Islet precursor cell (in vitro differentiated cells): ENCODE measurements at regions not wholly inside any gene's neighbourhood (a gene's known extent, or its start where the extent isn't known, plus 50 kb on each side); places are given as distances from the start of the nearest gene placed in this dataset.

Experiments used
- DNase-seq: peaks from one replicate; pipeline ENCODE4 v3.0.0-alpha.2; 2018

DNA sequence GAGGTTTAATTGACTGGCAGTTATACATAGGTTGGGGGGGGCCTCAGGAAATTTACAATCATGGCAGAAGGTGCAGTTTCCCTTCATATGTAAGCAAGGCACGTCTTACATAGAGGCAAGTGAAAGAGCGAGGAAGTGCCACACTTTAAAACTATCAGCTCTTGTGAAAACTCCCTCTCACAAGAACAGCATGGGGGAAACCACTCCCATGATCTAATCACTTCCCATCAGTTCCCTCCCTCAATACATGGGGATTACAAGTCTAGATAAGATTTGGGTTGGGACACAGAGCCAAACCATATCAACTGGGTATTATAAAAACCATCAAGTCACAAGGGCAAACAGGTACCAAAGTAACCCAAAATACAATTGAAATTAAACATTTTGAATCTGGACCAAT is 182.0 kb upstream of the FAT4 start:
- no peak for DNase-seq

DNA sequence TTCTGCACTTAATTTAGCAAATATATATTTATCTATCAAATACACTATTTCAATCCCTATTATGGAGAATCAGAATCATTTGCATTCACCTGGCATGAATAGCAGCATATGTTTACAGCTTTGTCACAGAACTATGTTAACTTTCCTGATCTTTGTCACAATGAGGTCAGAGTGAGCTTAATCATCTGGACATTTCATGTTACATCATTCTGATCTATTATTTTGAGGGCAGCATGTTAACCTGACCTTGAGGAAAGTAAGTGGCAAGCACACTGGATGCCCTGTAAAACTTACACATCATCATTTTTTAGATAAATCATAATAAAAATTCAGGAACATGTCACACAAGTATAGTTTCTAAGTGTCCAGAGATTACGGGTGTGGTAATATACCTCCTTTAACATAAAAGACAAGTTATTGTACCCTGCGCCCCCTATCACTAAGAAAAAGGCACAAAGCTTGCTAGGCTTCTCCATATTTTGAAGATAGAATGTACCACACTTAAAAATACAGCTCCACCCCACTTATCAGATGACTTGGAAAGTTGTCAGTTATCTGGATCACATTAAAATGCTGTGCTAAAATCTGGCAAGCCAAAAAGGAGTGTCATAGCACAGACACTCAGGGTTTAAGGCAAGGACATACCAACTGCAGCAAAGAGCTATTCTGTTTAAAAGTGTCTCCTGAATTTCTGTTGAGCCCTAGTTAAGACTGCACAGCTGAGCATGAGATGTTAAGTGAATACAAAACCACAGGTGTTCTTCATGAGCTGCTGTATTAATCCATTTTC is 182.7 kb upstream of the FAT4 start:
- DNase-seq = no peak

DNA sequence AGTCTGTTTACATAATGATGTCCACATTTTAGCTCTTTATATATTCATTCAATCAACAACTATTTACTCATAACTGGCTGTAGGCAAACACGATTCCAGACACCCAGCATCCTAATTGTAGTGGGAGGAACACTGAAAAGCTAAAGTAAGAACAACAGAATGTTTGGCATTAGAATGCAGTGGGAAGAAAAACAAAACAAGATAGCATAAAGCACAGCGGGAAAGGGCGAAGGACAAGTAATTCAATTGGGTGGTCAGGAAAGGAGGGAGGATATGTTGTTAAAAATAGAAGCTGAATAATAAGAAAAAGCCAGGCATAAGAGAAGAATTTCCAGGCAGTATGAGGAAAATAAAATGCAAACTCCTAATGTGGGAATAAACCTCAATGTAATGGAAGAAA is 189.5 kb upstream of the FAT4 start:
- no peak for DNase-seq

DNA sequence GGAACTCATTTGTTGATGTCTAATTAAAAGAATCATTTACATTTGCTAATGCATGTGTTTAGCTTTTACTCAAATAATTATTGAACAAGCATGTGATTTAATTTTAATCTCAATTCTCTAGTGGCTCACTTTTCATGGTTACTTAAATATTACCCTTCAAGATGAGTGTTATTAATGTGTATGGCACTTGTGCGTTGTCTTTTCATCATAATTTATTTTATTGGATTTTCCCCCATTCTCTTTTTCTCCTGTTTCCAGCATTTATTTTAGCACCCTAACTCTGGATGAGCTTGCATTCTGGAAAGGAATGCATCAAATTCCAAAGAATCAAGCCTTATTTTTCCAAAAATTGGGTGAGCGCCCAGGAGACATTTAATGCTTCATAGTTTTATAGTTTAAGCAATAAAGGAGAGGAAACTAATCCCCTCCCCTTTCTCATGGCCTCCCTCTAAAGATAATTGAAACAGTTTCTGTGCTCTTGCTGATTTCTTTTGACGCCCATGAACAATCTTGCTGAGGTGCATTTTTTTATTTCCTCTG is 191.1 kb upstream of the FAT4 start:
- no peak for DNase-seq

DNA sequence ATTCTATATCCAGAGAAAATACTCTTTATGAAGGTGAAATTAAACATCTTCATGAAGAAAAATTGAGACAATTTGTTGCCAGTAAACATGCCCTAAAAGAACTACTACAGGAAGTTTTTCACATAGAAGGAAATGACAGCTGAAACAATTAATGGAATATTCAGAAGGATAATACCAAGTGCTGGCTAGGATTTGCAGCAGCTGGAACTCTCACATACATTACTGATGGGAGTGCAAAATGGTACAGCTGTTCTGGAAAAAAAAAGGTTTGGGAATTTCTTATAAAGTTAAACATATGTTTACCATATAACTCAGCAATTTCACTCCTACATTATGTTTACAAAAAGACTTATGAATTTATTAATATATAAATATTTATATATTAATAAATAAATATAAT is 193.2 kb upstream of the FAT4 start:
- DNase-seq = no peak

DNA sequence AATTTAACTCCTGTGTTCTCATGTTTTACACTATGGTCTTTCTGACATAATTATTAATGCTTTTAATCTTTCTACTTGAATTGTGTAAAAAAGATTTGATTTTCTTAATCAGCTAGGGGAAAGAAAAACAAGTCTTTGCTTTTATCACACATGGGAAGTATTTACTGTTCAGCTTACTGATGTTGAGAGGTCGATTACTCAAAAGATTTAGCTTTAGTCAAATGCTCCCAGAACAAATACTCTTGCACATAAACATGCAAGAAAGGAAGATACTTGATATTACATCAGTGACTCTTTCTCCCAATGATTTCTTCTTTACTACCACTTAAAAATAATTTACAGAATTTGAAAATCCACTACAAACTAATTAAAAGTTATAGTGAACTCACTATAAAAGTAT is 198.3 kb upstream of the FAT4 start:
- no peak for DNase-seq

DNA sequence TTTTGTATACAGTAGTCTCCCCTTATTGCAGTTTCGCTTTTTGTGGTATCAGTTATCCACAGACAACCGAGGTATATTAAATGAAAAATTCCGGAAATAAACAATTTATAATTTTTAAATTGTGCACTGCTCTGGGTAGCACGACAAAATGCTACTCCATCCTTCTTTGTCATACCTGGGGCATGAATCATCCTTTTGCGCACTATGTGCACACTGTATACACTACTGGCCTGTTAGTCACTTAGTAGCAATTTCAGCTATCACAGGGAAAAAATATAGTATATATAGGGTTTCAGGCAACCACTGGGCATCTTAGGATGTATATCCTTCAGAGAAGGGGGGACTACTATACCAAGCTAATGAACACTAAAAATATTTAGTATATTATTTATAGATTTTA is 198.8 kb upstream of the FAT4 start:
- DNase-seq = no peak

DNA sequence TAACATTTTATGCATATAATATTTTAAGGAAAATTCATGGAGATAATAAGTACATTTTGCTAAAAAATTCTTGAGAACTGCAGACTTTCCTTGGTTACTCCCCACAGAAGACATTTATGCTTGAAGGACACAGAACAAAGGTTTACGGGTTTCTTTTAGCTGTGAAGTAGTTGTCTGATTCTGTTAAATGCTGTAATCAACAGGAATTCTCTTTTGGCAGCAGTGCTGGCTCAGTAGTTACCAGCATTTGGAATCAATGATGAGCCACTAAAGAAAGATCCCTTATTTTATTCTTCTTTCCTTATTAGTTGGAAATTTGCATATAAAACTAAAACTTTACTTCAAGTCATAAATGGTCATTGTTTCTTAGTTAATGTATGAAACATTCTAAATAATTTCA is 199.3 kb upstream of the FAT4 start:
- no peak for DNase-seq

DNA sequence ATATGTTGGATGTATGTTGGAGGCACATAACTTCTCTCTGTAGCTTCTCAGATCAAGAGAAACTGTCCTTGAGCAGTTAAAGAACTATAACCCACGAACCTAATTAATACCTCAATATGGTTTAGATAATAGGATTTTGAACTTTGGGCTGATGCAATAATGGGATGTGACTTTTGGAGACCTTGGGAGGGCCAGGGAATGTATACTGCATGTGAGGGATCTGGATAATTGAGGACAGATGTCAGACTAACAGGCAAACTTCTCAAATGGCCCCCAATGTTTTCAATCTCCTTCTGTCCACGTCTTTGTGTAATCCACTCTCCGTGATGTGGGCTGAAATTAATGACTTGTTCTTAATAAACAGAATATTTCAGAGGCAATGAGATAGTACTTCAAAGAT is 202.2 kb upstream of the FAT4 start:
- DNase-seq = no peak

DNA sequence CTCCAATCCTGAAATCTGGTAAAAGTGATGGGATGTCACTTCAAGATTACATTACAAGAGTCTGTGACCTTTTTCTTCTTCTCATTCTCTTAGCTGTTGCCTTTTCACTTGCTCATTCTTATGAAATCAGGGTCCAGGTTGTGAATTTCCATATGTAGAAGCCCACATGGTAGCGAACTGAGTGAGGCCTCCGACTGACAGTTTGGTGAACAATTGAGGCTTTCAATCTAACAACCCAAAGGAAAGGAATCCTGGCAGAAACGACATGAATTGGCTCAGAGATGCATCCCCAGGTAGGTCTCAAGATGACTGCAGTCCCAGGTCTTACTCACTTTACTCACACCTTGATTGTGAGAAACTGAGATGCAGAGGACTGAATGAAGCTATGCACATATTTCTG is 203.4 kb upstream of the FAT4 start:
- DNase-seq = no peak

DNA sequence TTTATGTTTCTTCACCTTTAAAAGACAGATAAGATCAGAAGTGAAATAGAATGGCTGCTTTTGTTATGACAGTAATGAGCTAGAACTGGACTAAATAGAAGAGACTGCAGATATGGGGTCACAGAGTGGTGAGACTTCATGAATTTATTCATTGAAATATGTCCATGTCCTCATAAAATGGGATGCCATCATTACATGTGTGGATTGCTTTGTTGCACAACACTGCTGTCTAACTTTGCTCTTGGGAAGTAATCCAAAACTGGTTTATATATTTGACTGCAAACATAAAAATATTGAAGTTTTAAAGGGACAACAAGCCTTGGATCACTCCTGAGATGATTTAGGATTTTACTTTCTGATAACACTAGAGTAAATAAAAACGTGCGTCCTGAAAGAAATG is 209.2 kb upstream of the FAT4 start:
- no peak for DNase-seq

DNA sequence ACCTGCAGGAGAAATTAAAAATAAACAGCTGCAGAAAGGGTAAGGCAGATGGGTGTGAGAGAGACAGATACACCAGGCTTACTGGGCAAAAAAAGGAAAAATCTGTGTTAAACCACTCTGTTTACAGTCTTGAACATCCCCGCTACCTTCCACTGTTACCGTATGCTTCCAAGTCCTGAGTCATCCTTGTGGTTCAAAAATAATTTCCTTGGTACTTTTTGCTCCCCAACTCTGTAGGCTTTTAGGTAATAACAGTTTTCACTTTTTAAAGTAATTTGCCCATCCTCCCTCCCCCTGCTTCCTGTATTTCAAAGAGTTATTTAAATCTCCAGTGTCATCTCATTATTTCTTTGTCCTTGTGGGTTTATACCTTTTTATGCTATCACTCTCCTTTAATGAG is 210.1 kb upstream of the FAT4 start:
- DNase-seq = no peak

DNA sequence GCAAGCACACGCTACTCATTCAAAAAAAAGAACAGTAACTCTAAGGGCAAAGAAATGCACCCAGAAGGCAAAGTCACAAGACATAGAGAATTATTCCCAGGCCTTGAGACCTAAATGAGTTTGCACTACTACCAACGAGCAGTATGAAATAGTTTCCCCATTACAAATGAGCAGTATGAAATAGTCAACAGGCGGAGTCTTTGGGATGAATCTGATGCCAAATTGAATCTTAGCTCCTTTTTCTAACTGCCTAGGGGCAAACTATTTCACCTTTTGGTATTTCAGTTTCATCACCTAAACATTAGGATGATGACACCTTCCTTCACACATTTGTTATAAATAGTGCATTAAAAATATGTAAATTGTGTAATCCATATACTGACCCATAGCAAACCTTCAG is 213.0 kb upstream of the FAT4 start:
- DNase-seq = no peak

DNA sequence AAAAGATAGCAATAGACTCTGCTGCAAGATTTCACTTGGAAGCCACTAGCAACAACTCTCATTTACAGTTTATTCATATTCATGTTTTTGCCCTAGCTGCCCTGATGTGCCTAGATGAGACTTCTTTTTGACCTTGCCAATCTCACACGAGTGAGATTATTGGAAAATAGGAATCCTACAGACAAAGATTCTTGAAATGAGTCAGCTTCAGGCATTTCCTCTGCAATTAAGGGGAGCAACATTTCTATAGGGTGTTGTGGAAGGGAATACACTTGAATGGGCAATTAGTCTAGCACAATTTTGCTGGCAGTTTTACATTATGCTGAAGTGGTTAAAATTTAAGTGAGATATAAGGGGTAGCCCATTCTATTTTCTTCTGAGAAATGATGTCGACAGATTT is 217.0 kb upstream of the FAT4 start:
- DNase-seq = no peak

DNA sequence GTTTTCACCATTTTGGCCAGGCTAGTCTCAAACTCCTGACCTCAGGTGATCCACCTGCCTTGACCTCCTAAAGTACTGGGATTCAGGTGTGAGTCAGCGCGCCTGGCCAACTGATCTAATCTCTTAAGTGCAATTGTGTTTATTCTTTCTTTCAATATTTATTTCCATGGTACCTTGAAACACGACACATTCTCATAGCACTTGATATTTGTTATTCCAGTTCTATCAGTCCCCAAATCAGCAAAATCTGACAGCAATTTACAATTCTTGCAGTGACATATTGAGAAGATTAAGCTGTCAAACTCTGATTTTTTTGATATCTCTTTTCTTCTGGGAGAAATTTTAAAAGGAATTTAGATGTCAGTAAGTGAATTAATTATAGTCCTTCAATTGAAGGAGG is 218.1 kb upstream of the FAT4 start:
- no peak for DNase-seq

DNA sequence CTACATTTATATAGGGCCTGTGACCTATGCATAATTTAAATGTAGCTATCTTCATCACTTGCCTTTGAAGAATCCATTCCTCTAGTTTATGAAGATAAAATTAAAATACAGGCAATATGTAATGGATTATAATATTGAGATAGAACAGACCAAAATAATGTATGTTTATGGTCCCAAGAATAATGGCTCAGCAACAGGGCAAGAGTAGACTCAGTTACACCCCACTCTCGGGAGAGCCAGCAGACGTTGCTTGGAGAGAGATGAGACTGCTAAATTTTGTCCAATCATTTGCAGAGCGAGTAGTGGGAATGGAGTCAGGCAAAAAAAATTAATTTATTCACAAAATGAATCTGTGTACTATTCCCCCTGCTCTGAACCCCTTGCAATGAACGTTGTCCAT is 223.2 kb upstream of the FAT4 start:
- no peak for DNase-seq

DNA sequence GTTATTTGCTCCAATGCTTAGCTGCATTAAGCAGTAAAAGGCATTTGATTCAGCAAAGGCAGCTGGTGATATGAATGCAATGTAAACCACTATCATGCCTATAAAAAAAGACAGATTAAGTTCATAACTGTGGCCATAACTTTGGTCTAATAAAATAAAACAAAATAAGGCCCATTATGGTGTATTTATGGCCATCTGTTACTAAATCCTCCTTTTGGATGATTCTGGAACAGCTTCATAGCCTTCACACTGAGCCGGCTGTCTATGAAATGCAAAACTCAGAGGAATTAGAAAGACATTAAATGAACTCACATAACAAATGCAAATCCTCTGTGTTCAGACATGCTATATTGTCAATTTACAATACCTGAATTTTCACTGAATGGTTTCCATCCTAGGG is 223.7 kb upstream of the FAT4 start:
- no peak for DNase-seq

DNA sequence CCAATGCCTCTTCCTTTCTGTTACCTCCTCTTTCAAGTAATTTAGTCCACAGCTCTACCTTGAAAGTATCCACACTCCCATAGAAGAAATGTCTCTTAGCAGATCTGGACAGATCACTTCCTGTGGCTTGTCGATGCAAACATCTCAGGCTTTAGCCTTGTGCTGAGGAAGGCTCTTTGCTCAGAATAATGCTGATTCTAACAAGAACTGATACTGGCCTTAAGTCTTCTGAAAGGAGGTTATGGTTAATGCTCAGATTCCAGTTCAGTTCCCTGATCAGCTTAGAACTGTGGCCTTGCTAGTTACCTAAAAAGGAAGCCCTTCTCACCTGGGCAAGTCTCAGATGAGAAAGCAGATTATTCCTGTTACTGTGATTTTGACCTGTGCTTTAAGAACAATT is 230.1 kb upstream of the FAT4 start:
- no peak for DNase-seq

DNA sequence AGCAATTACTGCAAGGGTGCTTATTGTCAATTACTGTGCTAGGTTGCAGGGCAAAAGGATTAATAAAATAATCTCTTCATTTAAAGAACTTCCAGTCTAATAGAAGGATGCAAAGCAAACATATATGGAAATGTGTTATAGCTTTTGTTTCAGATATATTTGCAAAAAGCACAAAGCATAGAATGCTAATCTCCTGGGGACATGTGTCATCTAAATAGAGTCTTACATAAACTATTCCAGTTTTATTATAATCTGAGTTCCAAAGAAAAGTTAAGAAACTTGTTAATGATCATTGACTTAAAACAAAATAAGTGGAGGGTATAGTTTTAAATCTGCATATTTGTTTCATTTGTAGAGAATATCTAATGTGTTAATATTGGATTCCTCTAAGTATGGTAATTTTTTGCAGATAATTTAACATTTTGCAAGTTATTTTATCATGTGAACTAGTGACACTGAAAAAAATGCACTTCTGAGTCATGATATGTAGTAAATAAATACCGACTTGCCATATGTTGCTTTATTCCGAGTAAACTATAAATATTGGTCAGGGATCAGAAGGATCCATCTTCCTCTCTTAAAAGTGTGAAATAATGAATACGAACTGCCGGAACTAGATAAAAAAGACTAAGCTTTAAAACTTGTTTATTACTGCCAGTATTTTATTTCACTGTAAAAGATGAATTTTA is 231.9 kb upstream of the FAT4 start:
- no peak for DNase-seq

DNA sequence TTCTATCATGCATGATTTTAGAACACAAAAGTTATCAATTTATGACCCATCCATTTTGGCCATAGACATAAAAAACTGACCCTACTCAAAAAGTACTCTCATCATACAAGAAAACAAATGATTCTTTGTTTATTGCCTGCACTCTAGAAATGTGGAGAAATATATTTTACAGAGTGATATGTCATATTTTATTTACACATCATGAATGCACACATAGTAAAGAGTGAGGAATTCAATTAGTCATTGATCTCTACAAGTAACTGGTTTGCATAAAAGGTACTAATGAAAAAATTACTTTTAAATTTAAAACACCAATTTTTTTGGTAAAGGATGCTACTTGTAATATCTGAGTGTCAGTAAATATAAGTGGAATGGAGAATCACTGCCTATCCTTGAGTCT is 242.5 kb upstream of the FAT4 start:
- DNase-seq = no peak

DNA sequence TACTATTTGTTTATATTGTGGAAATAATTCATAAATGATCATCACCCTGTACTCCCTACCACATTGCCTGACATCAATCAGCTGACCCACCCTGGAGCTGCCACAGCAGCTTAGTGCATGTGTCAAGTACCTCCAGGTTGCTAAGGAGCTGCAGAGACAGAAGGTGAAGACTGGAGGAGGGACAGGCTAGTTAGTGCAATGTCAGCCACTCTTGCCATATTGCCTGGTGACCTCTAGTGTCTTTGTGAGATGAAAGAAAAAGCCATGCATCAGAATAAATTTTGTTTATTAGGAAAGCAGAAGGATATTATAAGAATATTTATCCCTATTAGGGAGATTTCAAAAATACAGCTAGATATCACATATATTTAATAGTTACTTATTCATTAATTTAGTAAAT is 243.9 kb upstream of the FAT4 start:
- DNase-seq = no peak

DNA sequence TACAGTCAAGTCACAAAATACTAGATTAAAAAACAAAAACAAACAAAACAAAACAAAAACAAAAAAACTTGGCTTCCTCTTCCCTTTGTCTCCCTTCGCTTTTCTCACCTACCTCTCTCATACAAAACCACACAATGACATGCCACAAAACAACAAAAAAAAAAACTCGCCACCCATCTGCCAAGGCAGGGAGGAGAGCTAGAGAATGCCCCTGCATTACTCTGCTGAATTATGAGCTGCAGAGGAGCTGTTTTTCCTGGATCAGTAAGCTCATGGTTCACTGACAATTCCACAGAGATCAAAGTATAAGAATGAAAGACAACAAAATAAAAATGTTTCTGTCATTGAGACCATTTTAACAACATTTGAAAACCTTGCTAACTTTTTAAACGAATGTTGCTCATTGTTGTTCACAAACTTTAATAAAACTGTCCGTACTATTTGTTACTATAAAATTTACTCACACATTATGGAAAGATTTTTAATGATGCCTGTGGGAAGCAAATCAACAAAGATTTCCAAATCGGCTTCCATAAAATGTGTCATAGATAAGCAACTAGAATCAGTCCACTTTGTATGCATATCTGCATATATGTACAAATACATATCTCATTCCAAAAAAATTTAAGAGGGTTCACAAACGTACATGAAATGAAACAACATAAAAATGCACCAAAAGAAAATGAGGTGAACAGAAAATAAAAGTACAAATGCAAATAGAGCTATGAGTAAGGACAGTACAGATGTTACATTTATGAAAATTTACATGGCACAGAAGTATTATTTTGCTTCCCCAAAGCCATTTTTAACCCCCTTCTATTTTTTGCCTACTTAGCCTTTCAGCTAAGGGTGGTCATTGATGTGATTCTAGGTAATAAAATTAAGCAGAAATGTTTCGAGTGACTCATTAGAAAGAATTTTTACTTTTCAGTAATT is 252.4 kb upstream of the FAT4 start:
- DNase-seq = no peak

DNA sequence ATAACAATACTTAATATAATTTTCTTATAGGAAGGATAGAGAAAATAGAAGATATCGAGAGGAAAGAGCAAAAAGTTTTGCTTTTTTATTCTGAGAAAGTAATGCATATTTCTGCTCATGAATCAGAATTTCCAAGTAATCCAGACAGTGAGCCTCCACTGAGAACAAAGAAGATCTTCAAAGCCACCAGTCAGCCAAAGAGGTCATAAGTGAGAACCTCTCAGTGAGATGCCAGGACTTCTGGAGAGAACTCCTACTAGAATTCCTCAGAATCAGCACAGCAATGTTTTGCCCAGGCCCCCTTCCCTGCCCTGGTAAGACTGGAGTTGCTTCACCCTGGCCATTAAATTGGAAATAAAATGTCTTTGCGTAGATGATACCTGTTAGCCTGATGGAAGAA is 254.4 kb upstream of the FAT4 start:
- no peak for DNase-seq

DNA sequence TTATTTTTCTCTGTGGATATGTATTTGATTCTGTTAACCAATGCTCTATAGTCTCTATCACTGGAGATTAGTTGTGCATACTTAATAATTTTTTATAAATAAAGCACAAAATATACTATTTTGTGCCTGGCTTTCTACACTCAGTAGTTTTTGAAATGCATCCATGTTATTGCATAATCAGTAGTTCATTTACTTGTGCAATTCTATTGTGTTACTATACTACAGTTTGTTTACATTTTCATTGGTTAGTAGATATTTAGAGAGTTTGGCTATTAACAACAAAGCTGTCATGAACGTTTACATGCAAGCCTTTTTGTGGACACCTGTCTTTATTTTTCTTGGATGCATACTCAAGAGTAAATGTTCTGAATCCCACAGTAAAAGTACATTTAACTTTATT is 265.0 kb upstream of the FAT4 start:
- no peak for DNase-seq
